GM19099 (cell line): ENCODE measurements at regions not wholly inside any gene's neighbourhood (a gene's known extent, or its start where the extent isn't known, plus 50 kb on each side); places are given as distances from the start of the nearest gene placed in this dataset.

Source experiments
- POLR2A ChIP-seq: IDR thresholded peaks from 3 replicates; pipeline ENCODE4 v1.6.1; 2011; ENCODE audit warnings: low read depth; ENCODE audit not compliant: insufficient read length; ENCODE audit errors: extremely low read depth

DNA sequence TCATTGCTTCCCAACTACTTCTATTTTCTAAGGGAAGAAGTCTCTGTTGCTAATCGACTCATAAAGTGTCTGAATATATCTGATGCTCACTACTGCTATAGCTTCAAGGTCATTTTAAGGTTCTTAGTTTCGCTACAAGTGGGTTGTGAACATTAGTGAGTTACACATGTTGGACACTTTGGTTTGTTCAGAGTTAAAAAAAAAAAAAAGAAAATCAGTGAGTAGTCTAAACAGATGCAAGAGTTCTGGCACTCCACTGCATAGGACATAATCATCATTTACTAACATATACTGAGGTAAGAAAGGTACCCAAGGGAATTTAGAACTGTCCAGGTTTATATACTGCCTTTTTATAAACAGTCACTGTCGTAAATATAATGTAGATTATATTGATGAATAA lies 108.8 kb downstream of the KLF12 start:
- TF ChIP-seq POLR2A, result no peak

DNA sequence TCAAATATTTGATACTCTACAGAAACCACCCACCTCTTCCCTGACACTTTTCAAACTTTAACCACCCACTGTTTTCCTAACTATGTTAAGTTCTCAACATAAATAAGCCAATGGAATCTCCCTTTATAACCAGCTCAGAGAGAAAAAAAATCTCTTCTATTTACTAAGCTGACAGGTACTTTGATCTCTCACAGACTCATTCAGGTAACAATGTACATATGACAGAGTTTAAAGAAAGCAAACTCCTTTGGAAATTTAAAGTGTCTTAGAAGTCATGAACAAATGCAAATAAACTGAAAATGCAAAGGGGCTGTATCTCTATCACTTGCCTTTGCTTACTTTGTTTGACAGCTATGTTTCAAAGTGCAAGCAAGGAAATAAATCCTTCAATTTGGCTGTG lies 109.3 kb downstream of the KLF12 start:
- no peak for TF ChIP-seq POLR2A

DNA sequence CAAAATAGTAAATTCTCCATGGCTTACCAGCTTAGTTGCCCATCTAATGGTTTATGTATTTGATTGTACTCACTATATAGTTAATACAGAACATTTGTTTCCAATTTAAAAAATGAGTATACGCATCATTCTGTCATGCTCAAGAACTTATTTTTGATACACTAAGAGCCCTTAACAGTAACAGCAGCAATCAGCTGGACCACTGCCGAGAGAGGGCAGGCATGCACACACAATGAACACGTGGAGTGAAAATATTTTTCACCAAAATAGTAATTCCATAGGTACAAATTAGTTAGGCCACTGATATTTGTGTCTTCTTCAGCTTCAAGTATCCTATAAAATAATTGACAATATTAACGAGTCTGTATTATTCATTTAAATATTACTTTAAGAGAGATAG lies 109.9 kb downstream of the KLF12 start:
- no peak for TF ChIP-seq POLR2A

DNA sequence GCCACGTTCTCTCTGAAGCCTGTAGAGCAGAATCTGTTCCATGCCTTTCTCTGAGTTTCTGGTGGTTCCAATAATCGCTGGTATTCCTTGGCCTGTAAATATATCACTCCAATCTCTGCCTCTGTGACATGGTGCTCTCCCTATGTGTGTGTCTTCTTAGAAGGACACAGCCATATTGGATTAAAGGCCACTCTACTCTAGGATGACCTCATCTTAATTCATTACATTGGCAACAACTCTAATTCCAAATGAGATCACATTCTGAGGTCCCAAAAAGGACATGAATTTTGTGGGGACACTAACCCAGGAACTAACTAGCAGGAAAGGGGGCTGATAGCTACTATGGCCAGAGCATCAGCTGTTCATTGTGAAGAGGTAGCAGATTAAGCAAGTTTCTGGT lies 110.7 kb downstream of the KLF12 start:
- TF ChIP-seq POLR2A, result no peak

DNA sequence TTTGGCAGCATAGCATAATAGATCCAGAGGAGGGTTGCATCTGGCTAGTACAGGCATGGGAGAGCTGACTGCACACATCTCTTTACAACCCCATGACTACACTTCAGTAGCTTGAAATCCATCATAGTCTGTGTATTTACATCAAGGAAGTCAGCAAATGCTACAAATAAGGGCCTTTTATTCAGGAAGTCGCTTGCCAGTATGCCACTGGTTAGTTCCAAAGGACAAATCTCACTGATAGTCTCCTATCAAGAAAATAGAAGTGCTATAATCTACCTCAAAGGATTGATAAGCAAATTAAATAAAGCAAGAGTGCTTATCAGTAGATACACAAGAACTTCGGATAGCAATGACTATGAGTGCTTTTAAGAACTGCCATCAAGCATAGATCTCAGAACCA lies 112.7 kb downstream of the KLF12 start:
- no peak for TF ChIP-seq POLR2A

DNA sequence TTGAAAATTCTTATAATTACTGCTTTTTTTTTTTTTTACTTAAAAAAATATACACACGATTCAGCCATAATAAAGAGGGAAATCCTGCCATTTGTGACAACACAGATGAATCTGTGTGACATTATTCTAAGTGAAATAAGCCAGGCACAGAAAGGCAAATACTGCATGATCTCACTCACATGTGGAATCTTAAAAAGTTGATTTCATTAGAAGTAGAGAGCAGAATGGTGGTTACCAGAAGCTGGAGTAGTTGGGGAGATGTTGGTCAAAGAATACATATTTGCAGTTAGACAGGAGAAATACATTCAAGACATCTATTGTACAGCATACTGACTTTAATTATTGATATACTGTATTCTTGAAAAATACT lies 116.2 kb downstream of the KLF12 start:
- no peak for TF ChIP-seq POLR2A

DNA sequence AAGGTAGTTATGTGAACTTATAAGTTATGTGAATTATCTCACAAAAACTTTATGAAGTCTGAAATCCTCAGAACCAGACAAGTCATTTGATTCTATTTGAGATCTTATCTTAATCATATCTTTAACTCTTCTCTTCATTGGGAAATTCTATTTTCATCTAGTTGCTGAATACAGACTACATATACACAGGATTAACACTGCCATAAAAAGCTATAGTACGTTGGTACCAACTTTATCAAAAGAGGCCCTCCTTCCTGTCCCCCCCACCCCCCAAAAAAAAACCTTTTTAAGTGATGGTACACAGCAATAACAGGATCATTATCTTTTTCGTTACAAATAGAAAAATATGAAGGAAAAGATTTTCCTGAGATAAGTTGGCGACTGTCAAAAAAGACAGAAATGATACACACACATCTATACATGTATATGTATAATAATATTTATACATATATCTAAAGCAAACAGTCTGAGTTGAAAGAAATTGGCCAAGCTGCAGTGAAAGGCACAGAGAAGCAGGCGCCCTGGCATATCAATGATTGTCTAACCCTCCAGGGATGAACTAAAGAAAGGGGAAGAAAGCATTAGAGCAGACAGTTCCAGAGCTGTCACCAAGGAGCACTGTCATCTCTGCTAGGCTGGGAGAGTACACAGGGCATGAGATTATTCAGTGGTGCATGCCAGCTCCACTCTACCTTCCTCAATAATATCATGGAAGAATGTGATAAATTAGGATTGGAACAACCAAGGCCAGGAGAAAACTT lies 116.7 kb downstream of the KLF12 start:
- no peak for TF ChIP-seq POLR2A

DNA sequence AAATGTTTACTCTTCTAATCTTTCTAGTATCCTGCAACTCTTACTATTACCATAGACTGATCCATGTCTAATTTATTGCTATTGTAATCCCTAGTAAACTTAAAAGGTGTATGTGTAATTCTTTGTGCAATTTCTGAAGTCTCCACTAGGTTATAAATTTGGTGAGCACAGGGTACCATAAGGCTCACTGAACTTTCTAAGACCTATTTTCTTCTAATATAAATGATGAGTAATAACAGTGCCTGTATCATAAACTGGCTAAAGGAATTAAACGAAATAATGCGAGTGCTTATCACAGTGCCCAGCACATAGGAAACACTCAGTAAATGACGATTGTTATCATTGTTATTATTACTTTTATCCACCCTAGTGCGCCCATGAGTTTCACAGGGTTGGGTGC lies 119.1 kb downstream of the KLF12 start:
- TF ChIP-seq POLR2A, result no peak

DNA sequence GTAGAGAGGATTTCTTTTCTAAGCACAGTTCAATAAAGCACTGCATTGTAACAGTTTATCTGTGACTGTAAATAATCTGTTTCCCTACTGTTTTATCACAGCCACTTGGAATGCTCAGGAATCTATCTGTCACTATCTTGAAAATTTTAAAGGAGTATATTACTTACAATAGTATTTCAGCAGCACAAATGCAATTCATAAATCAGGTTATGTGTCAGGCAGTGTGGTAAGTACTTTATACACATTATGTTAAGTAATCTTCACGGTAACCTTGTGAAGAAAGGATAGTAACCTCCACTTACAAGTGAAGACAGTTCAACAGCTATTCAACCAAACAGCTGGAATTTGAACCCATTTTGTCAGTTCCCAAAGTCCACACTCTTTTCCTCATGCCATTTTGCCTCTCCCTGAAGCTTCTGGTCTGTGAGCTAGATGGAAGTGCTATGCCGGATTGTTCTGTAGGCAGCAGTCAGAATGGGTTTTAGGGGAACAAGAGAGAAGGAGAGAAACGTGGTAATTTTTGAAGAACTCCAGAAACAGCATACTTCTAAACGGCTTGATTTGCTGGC lies 125.0 kb downstream of the KLF12 start:
- TF ChIP-seq POLR2A, result no peak

DNA sequence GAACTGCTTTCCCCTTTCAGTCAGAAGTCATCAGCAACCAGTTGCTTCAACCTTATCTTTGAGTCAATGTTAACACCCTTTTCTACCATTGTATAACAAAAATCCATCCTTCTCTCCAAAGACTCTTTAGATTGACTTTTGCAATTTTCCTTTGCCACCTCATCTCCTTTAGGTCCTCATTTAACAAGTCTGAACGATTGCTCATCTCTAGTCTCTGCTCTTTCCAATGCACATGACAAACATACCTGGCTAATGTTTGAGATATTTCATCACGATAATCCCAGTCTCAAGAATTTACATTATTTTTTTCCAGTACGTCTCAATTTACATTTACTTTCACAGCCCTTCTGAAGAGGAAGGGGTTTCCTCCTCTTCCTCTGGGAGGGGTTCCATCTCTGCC lies 127.5 kb downstream of the KLF12 start:
- no peak for TF ChIP-seq POLR2A

DNA sequence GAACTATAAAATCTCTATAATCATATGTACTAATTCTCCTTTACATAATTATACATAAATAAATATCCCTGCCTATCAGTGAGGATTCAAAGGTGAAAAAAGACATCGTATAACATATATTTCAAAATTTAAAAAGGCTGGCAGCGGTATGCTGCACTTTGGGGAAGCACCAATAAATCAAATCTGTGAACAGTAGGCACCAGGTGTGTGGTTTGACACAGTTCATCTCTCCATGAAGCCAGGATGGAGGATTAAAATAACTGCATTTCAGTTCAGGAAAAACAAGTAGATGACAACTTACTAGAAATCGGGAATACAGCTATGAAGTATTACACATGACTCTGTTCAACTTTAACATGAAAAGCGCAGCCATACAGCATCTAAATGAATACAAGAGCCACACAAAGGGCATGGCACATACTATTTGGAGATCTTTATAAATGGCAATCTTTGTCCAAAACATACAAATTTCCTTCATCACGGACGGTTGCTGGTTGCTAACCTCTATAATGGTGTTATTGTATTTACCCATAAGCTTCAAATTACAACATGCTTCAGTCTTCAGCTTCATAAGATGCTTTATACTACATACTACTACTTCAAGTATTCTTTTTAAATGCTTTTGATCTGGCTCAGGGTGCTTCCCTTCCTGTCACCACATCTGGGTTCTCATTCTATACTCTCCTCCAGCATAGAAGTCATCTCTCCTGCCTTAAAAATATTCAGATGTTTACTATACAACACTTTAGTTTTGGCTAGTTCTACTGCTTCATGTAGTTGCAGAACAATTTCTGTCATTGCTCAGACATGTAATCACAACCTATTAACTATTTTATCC lies 128.7 kb downstream of the KLF12 start:
- TF ChIP-seq POLR2A, result no peak

DNA sequence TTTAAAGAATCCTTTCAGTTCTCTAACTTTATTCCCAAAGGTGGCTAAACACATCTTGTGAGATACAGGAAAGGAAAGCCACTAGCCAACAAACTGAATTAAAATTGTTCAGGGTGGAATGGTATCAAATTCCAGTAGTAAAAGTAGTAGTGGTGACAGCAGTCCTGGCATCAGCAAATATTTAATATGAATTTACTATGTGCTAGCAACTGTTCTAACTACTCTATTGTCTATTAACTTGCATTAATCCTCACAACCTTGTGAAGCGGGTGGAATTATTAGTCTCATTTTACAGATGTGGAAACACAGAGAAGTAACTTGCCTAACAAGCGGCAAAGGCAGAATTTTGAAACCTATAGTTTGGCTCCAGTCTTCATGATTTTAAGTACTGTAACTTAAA lies 130.1 kb downstream of the KLF12 start:
- no peak for TF ChIP-seq POLR2A

DNA sequence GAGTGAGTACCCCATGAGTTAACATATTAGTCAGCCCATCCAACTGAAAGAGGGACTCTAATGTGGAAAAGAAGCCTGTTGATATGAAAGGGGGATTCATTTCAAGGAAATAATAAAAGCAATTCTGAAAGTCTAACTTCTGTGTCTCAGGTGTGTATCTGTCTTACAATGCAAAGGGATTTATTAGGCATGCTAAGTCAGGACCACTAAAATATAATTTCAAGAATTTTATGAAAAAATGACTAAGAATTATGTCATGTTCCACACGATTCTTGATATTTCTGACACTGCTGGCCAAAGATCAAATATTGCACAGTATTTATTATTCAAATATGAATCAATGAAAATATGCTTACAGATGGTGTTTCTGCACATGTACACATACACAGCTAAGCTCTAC lies 130.8 kb downstream of the KLF12 start:
- TF ChIP-seq POLR2A, result no peak

DNA sequence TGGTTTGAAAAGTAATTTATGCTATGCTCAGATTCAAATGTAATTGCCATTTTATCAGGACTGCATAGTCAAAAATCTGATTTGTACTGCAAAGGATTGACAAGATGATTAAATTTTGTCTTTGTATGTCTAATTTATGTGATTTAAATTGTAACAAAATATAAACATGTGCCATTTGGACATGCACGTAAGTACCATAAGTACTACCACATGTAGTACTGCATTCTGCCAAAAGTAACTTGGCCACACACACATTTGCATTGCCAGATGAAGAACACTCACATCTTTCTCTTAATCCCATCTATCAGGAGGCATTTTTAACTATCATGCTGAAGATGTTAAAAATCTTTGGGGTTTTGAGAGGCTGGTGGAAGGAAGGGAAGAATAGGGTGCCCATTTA lies 133.3 kb downstream of the KLF12 start:
- TF ChIP-seq POLR2A, result no peak

DNA sequence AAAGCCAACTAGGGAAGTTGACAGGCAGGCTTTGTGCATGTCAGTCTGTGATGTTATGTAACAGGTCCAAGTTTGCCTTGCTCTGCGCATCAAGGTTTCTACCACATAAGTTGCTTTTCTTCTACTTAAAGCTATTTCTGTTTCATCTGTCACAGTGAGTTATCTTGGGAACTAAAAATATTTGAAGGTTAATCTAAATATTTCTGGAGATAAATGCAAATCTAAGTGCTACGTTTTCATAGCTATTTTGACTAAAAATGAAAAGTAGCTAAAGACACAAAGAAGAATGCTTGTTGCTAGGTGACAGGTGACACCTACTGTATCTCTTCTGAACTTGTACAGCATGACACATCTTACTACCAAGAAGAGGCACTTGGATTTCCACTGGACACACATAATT lies 135.6 kb downstream of the KLF12 start:
- TF ChIP-seq POLR2A, result no peak

DNA sequence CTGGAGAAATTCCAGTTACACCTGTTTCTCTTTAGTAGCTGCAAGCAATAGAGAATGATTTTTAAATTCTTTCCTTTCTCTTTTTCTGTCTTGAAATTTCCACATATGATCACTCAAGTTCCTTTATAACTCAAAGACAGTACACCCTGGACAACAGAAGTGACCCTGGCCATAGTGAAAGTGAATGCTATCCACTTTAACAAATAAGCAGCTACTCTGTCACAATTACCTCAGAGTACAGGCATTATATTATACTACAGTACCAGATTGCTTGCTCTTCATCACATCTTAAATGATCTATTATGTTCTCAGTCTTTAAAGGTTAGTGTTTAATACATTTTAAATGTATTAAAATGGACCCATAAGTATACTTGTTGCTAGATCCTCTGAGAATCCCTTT lies 136.2 kb downstream of the KLF12 start:
- no peak for TF ChIP-seq POLR2A
